HCT116 (cell line): ENCODE measurements at regions not wholly inside any gene's neighbourhood (a gene's known extent, or its start where the extent isn't known, plus 50 kb on each side); places are given as distances from the start of the nearest gene placed in this dataset.

ENCODE experiments used
- ATAC-seq: fragments of 200-7000 bp; cut with Tn5 transposase; 2 replicates; pipeline ENCODE4 v1.9.1; 2020; ENCODE audit warnings: mild to moderate bottlenecking, moderate library complexity
- BruUV-seq: library from RNA; stranded (reverse); fragments of 400-500 nt; replicated peaks from 2 replicates; lab custom pipeline; 2021; lab: Mats Ljungman, UMichigan
- CTCF ChIA-PET: fragments of 300-600 bp; sonication (Branson Sonifier 250); formaldehyde crosslinking; loops from one replicate; lab custom pipeline; 2021; ENCODE audit warnings: antibody characterized with exemption; lab: Charles Lee
- POLR2A ChIA-PET: fragments of 300-600, 350-600 bp; sonication (Branson Sonifier 250); formaldehyde crosslinking; loops from one replicate; lab custom pipeline; 2021; ENCODE audit warnings: antibody characterized with exemption; lab: Charles Lee
- RAD21 ChIA-PET, 2 experiments: fragments of 300-600 bp; sonication (Branson Sonifier 250); formaldehyde crosslinking; loops; one replicate each; lab custom pipeline; 2023; ENCODE audit warnings: low total read pairs in 2 of 2; ENCODE audit not compliant: uncharacterized antibody in 2 of 2, unreplicated experiment in 2 of 2, low non-redundant PET in 1 of 2; lab: Charles Lee
- DNase-seq: peaks from one replicate; pipeline ENCODE4 v3.0.0-alpha.2; 2010; ENCODE audit warnings: low read depth, low spot score
- H2AFZ ChIP-seq: fragments of 200-600 bp; shearing (Covaris generic), sonication (generic); 2 replicates; pipeline ENCODE4 v1.6.1; 2017; ENCODE audit warnings: low read depth, mixed run types, mixed read lengths, antibody characterized with exemption, low read length; ENCODE audit not compliant: poor library complexity, severe bottlenecking
- H3K27ac ChIP-seq: 2 replicates; pipeline ENCODE4 v1.5.1; 2012; ENCODE audit warnings: low read depth, low read length
- H3K27me3 ChIP-seq: fragments of 200-600 bp; sonication (generic); 2 replicates; pipeline ENCODE4 v1.6.1; 2016; ENCODE audit warnings: mixed run types, low read length, mixed read lengths; ENCODE audit not compliant: insufficient read depth
- H3K36me3 ChIP-seq, 2 experiments: fragments of 200-500 bp in 1 of 2; fragments of 200-600 bp in 1 of 2; sonication (Bioruptor generic) in 1 of 2; sonication (generic) in 1 of 2; 2 replicates each; pipeline versions ENCODE4 v1.5.1 to v1.6.1; 2014 to 2016; ENCODE audit warnings: low read length in 2 of 2, inconsistent platforms in 1 of 2, mixed read lengths in 1 of 2, mixed run types in 1 of 2; ENCODE audit not compliant: insufficient read depth in 2 of 2, control insufficient read depth in 1 of 2
- H3K4me1 ChIP-seq, 2 experiments: fragments of 200-600 bp in 1 of 2; sonication (generic) in 1 of 2; 2 replicates each; pipeline versions ENCODE4 v1.5.1 to v1.6.1; 2012 to 2017; ENCODE audit warnings: low read length in 2 of 2, inconsistent platforms in 1 of 2, mild to moderate bottlenecking in 1 of 2, mixed read lengths in 1 of 2, mixed run types in 1 of 2, moderate library complexity in 1 of 2; ENCODE audit not compliant: insufficient read depth in 2 of 2, control insufficient read depth in 1 of 2
- H3K4me2 ChIP-seq: fragments of 200-600 bp; sonication (generic); 2 replicates; pipeline ENCODE4 v1.6.1; 2017; ENCODE audit warnings: mixed run types, low read length, mixed read lengths
- H3K4me3 ChIP-seq, 2 experiments: fragments of 200-600 bp in 1 of 2; sonication (generic) in 1 of 2; replicated peaks in 1 of 2; 2 replicates each; pipeline ENCODE4 v1.5.1; 2011 to 2016; ENCODE audit warnings: low read length in 2 of 2, control low read depth in 1 of 2, low read depth in 1 of 2, mild to moderate bottlenecking in 1 of 2, mixed read lengths in 1 of 2, mixed run types in 1 of 2
- H3K79me2 ChIP-seq: fragments of 200-600 bp; sonication (generic); 2 replicates; pipeline ENCODE4 v1.6.1; 2017; ENCODE audit warnings: mild to moderate bottlenecking, mixed run types, low read length, moderate library complexity, mixed read lengths; ENCODE audit not compliant: insufficient read depth
- H3K9ac ChIP-seq: fragments of 200-600 bp; sonication (generic); 2 replicates; pipeline ENCODE4 v1.6.1; 2016; ENCODE audit warnings: low read length, mixed read lengths
- H3K9me2 ChIP-seq: fragments of 200-600 bp; sonication (generic), shearing (Covaris generic); 2 replicates; pipeline ENCODE4 v1.6.1; 2017; ENCODE audit warnings: mixed run types, mild to moderate bottlenecking, moderate library complexity; ENCODE audit not compliant: insufficient read depth
- H3K9me3 ChIP-seq, 2 experiments: fragments of 200-500 bp in 1 of 2; fragments of 200-600 bp in 1 of 2; sonication (Bioruptor generic) in 1 of 2; sonication (generic) in 1 of 2; 2 replicates each; pipeline ENCODE4 v1.6.1; 2014 to 2017; ENCODE audit warnings: low read length in 2 of 2, mixed read lengths in 2 of 2, inconsistent platforms in 1 of 2, low read depth in 1 of 2, mild to moderate bottlenecking in 1 of 2, mixed run types in 1 of 2, moderate library complexity in 1 of 2; ENCODE audit not compliant: control insufficient read depth in 1 of 2, insufficient read depth in 1 of 2
- H4K20me1 ChIP-seq: fragments of 200-600 bp; sonication (generic), shearing (Covaris generic); 2 replicates; pipeline ENCODE4 v1.6.1; 2017; ENCODE audit warnings: mixed run types, mild to moderate bottlenecking, moderate library complexity; ENCODE audit not compliant: insufficient read depth
- CBX3 ChIP-seq: IDR thresholded peaks from 2 replicates; pipeline ENCODE4 v1.6.1; 2012; ENCODE audit warnings: low read depth
- CEBPB ChIP-seq: IDR thresholded peaks from 2 replicates; pipeline ENCODE4 v1.6.1; 2012; ENCODE audit warnings: low read depth
- EGR1 ChIP-seq: IDR thresholded peaks from 2 replicates; pipeline ENCODE4 v1.6.1; 2012; ENCODE audit warnings: low read depth
- ELF1 ChIP-seq: IDR thresholded peaks from 2 replicates; pipeline ENCODE4 v1.6.1; 2012; ENCODE audit warnings: low read depth, borderline replicate concordance
- EZH2 ChIP-seq: fragments of 200-600 bp; sonication (generic); IDR thresholded peaks from 2 replicates; pipeline ENCODE4 v1.6.1; 2017; ENCODE audit warnings: antibody characterized with exemption, mixed run types
- FOSL1 ChIP-seq: IDR thresholded peaks from 2 replicates; pipeline ENCODE4 v1.6.1; 2012; ENCODE audit warnings: low read depth
- JUND ChIP-seq: IDR thresholded peaks from 2 replicates; pipeline ENCODE4 v1.6.1; 2012
- MAX ChIP-seq: IDR thresholded peaks from 2 replicates; pipeline ENCODE4 v1.6.1; 2012
- POLR2A ChIP-seq: IDR thresholded peaks from 2 replicates; pipeline ENCODE4 v1.7.0; 2011; ENCODE audit warnings: borderline replicate concordance; ENCODE audit not compliant: insufficient read depth, insufficient read length; ENCODE audit errors: extremely low read depth
- RAD21 ChIP-seq: IDR thresholded peaks from 2 replicates; pipeline ENCODE4 v1.6.1; 2012; ENCODE audit warnings: low read depth, mild to moderate bottlenecking
- REST ChIP-seq: IDR thresholded peaks from 2 replicates; pipeline ENCODE4 v1.6.1; 2012; ENCODE audit warnings: low read depth
- SIN3A ChIP-seq: IDR thresholded peaks from 2 replicates; pipeline ENCODE4 v1.6.1; 2012; ENCODE audit warnings: low read depth
- SP1 ChIP-seq: IDR thresholded peaks from 2 replicates; pipeline ENCODE4 v1.6.1; 2012; ENCODE audit warnings: low read depth
- TCF7L2 ChIP-seq: IDR thresholded peaks from 2 replicates; pipeline ENCODE4 v1.7.0; 2011; ENCODE audit warnings: borderline replicate concordance, inconsistent platforms; ENCODE audit not compliant: insufficient read depth, insufficient read length; ENCODE audit errors: extremely low read depth
- YY1 ChIP-seq: IDR thresholded peaks from 2 replicates; pipeline ENCODE4 v1.6.1; 2011; ENCODE audit warnings: low read length, low read depth, moderate library complexity, mild to moderate bottlenecking; ENCODE audit not compliant: insufficient replicate concordance; ENCODE audit errors: extremely low read depth
- ZFX ChIP-seq: fragments of 450-650 bp; IDR thresholded peaks from 2 replicates; pipeline ENCODE4 v1.6.1; 2017
- intact Hi-C: fragments of 100-400 bp; cut with micrococcal nuclease; formaldehyde crosslinking; loops from 2 replicates; pipeline ENCODE4 v1.10.0; 2022
- TF ChIP-seq, protein P1 (sequence below): IDR thresholded peaks from 2 replicates; pipeline ENCODE4 v1.6.1; 2012

DNA sequence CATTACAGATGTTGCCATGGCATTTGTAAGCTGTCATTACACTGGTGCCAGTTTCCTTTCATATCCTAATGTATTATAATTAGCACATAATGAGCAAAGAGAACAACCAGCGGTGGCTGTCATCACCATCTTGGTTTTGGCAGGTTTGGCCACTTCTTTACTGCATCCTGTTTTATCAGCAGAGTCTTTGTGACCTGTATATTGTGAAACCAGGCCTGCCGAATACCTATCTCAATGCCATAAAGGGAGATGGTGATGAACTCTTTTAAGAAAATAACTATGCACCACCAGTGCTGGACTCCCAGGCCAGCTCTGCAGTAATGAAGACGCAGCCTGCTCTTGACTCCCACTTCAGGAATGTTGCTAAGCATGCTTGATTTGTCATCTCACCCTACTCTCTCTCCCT lies 458.1 kb upstream of the NR2F2 start:
- no peaks in the 10 kb centered on the region for H4K20me1 ChIP-seq
- H3K9me2 ChIP-seq: no peaks in the 10 kb centered on the region
- CTCF ChIA-PET: no interaction called here
- no peak overlapping the region; the same call in 1 of the 2 replicates for H3K4me2 ChIP-seq
- POLR2A ChIA-PET: no interaction called here
- H3K4me1 ChIP-seq: peaks cover 0 to 7% of the 10 kb centered on the region in 2 experiments; a peak in 1 of 4 replicates
- no peak overlapping the region for H3K9ac ChIP-seq
- intact Hi-C loops: no loop called here
- H3K36me3 ChIP-seq: no peaks in the 10 kb centered on the region
- H2AFZ ChIP-seq: peak overlapping the region; percentile 45
- H3K9me3 ChIP-seq: no peaks in the 10 kb centered on the region
- ATAC-seq: no peak; the same call in 1 of the 2 replicates
- no peak overlapping the region for H3K4me3 ChIP-seq
- no TSS peak for BruUV-seq
- H3K27ac ChIP-seq: no peak overlapping the region
- H3K27me3 ChIP-seq: no peaks in the 10 kb centered on the region
- RAD21 ChIA-PET: no interaction called here
- no peak for DNase-seq
- H3K79me2 ChIP-seq: no peaks in the 10 kb centered on the region
- no peak for TF ChIP-seq FOSL1
- TF ChIP-seq CEBPB: no peak
- no peak for TF ChIP-seq POLR2A
- no peak for TF ChIP-seq MAX
- no peak for TF ChIP-seq CBX3
- TF ChIP-seq, protein P1, sequence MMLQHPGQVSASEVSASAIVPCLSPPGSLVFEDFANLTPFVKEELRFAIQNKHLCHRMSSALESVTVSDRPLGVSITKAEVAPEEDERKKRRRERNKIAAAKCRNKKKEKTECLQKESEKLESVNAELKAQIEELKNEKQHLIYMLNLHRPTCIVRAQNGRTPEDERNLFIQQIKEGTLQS: no peak

- no peak overlapping the region for H3K4me3 ChIP-seq
- H3K4me1 ChIP-seq: peaks cover 0 to 7% of the 10 kb centered on the region in 2 experiments; a peak in 1 of 4 replicates
- H3K4me2 ChIP-seq: no peak overlapping the region
- DNase-seq: no peak
- ATAC-seq: no peak
- RAD21 ChIA-PET: no interaction called here
- TF ChIP-seq, protein P1: no peak
- TF ChIP-seq SP1 (no peak), YY1 (no peak), REST (no peak), JUND (no peak), EGR1 (no peak), RAD21 (no peak), ZFX (no peak), EZH2 (no peak), SIN3A (no peak), TCF7L2 (no peak), ELF1 (no peak), FOSL1 (no peak), MAX (no peak)
- H2AFZ ChIP-seq: no peak overlapping the region
- CTCF ChIA-PET: no interaction called here
- no peaks in the 10 kb centered on the region for H3K36me3 ChIP-seq
- H3K9me3 ChIP-seq: no peaks in the 10 kb centered on the region
- BruUV-seq: no TSS peak
- no peak overlapping the region for H3K27ac ChIP-seq
- intact Hi-C loops: no loop called here
- no peaks in the 10 kb centered on the region for H4K20me1 ChIP-seq
- H3K9me2 ChIP-seq: no peaks in the 10 kb centered on the region
- no peaks in the 10 kb centered on the region for H3K27me3 ChIP-seq
- no peak overlapping the region for H3K9ac ChIP-seq
- POLR2A ChIA-PET: no interaction called here
- H3K79me2 ChIP-seq: no peaks in the 10 kb centered on the region
Measured at GRCh38 chr15:95874637-95875036, 455.9 kb upstream of the NR2F2 start.
